WTC11 (cell line): ENCODE measurements at regions not wholly inside any gene's neighbourhood (a gene's known extent, or its start where the extent isn't known, plus 50 kb on each side); places are given as distances from the start of the nearest gene placed in this dataset.

Source experiments
- ATAC-seq: fragments of 200-7000 bp; cut with Tn5 transposase; 2 replicates; pipeline ENCODE4 v1.10.0; 2021; ENCODE audit warnings: mild to moderate bottlenecking, moderate library complexity
- CTCF ChIA-PET: fragments of 300-600 bp; sonication (Branson Sonifier 250); formaldehyde crosslinking; loops from one replicate; lab custom pipeline; 2021; ENCODE audit warnings: antibody characterized with exemption; lab: Charles Lee
- POLR2A ChIA-PET: fragments of 350-600 bp; sonication (Branson Sonifier 250); formaldehyde crosslinking; loops from one replicate; lab custom pipeline; 2021; ENCODE audit warnings: antibody characterized with exemption; lab: Charles Lee
- DNase-seq: peaks from one replicate; pipeline ENCODE4 v3.0.0; 2021; ENCODE audit warnings: low spot score
- H3K27ac Mint-ChIP-seq: 2 replicates; pipeline ENCODE4 v1.8.0; 2021; ENCODE audit warnings: mixed read lengths
- H3K27me3 Mint-ChIP-seq: 2 replicates; pipeline ENCODE4 v1.8.0; 2021; ENCODE audit warnings: low read depth, mild to moderate bottlenecking, moderate library complexity, mixed read lengths
- H3K36me3 Mint-ChIP-seq: 2 replicates; pipeline ENCODE4 v1.8.0; 2021; ENCODE audit warnings: mixed read lengths
- H3K4me1 Mint-ChIP-seq: 2 replicates; pipeline ENCODE4 v1.8.0; 2022; ENCODE audit warnings: mixed read lengths
- H3K4me3 Mint-ChIP-seq: 2 replicates; pipeline ENCODE4 v1.8.0; 2021; ENCODE audit warnings: mild to moderate bottlenecking, moderate library complexity, mixed read lengths
- H3K9me3 Mint-ChIP-seq: 2 replicates; pipeline ENCODE4 v1.8.0; 2021; ENCODE audit warnings: mixed read lengths
- ELF4 ChIP-seq: sonication (generic); formaldehyde crosslinking; IDR thresholded peaks from 2 replicates; pipeline ENCODE4 v1.8.1; 2022; ENCODE audit warnings: low read depth, mild to moderate bottlenecking, moderate library complexity, missing genetic modification reagents
- GTF2I ChIP-seq: fragments of 250-450 bp; sonication (Bioruptor Pico); conservative IDR thresholded peaks from 2 replicates; pipeline ENCODE4 v1.4.0; 2021; ENCODE audit warnings: mild to moderate bottlenecking
- NFATC4 ChIP-seq: fragments of 250-450 bp; sonication (Bioruptor Pico); IDR thresholded peaks from 2 replicates; pipeline ENCODE4 v1.9.0; 2021; ENCODE audit warnings: mild to moderate bottlenecking
- SMAD3 ChIP-seq: sonication (generic); formaldehyde crosslinking; IDR thresholded peaks from 2 replicates; pipeline ENCODE4 v1.8.0; 2022; ENCODE audit warnings: missing genetic modification reagents, mild to moderate bottlenecking, borderline replicate concordance
- SMAD4 ChIP-seq: sonication (generic); formaldehyde crosslinking; IDR thresholded peaks from 2 replicates; pipeline ENCODE4 v1.8.0; 2022; ENCODE audit warnings: mild to moderate bottlenecking, missing genetic modification reagents
- TP53 ChIP-seq: sonication (generic); formaldehyde crosslinking; IDR thresholded peaks from 2 replicates; pipeline ENCODE4 v1.8.1; 2023; ENCODE audit warnings: mild to moderate bottlenecking, missing genetic modification reagents
- ZNF317 ChIP-seq: sonication (generic); formaldehyde crosslinking; IDR thresholded peaks from 2 replicates; pipeline ENCODE4 v1.8.1; 2023; ENCODE audit warnings: low read depth, mild to moderate bottlenecking, moderate library complexity, missing genetic modification reagents, borderline replicate concordance
- ZNF396 ChIP-seq: fragments of 250-450 bp; sonication (Bioruptor Pico); IDR thresholded peaks from 2 replicates; pipeline ENCODE4 v1.8.0; 2021; ENCODE audit warnings: mild to moderate bottlenecking, moderate library complexity, borderline replicate concordance
- TF ChIP-seq, protein P1 (sequence below): sonication (generic); formaldehyde crosslinking; IDR thresholded peaks from 2 replicates; pipeline ENCODE4 v1.8.1; 2023; ENCODE audit warnings: mild to moderate bottlenecking, moderate library complexity, missing genetic modification reagents
- TF ChIP-seq, protein P2 (sequence below): fragments of 250-450 bp; sonication (Bioruptor Pico); IDR thresholded peaks from 2 replicates; pipeline ENCODE4 v2.1.2; 2022; ENCODE audit warnings: mild to moderate bottlenecking, moderate library complexity
- TF ChIP-seq, protein P3 (sequence below): sonication (generic); formaldehyde crosslinking; IDR thresholded peaks from 2 replicates; pipeline ENCODE4 v1.8.1; 2023; ENCODE audit warnings: mild to moderate bottlenecking, missing genetic modification reagents, moderate library complexity
- TF ChIP-seq, protein P4 (sequence below): sonication (generic); formaldehyde crosslinking; IDR thresholded peaks from 2 replicates; pipeline ENCODE4 v1.8.1; 2023; ENCODE audit warnings: mild to moderate bottlenecking, missing genetic modification reagents
- TF ChIP-seq, protein P5 (sequence below): fragments of 250-450 bp; sonication (Bioruptor Pico); IDR thresholded peaks from 2 replicates; pipeline ENCODE4 v1.9.0; 2021; ENCODE audit warnings: moderate library complexity, mild to moderate bottlenecking, inconsistent platforms, borderline replicate concordance
- TF ChIP-seq, protein P6 (sequence below): sonication (generic); formaldehyde crosslinking; IDR thresholded peaks from 2 replicates; pipeline ENCODE4 v1.8.0; 2023; ENCODE audit warnings: mild to moderate bottlenecking, missing genetic modification reagents
- TF ChIP-seq, protein P7 (sequence below): sonication (generic); formaldehyde crosslinking; IDR thresholded peaks from 2 replicates; pipeline ENCODE4 v1.8.1; 2022; ENCODE audit warnings: low read depth, missing genetic modification reagents, borderline replicate concordance
- TF ChIP-seq, protein P8 (sequence below): sonication (generic); formaldehyde crosslinking; conservative IDR thresholded peaks from 2 replicates; pipeline ENCODE4 v1.8.1; 2023; ENCODE audit warnings: mild to moderate bottlenecking, low read depth, missing genetic modification reagents, moderate library complexity

DNA sequence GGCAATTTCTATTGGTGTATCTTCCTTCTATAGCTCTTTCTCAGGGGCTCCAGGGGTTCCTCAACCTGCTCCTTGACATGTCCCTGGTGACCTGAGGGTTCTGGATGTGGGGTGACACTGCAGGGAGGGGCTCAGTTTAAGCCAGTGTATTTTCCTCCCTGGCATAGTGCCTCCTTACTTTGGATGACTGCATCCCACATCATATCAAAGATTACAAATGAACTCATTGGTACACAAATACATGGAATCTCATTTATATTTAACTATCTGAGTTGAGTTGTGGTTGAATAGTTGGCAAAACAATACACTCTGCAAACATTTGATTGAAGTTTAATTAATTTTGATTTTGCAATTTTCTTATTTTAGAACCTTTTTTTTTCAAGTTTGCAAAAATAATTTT, 268.2 kb upstream of the SKOR2 start (continued):
- TF ChIP-seq, protein P1, sequence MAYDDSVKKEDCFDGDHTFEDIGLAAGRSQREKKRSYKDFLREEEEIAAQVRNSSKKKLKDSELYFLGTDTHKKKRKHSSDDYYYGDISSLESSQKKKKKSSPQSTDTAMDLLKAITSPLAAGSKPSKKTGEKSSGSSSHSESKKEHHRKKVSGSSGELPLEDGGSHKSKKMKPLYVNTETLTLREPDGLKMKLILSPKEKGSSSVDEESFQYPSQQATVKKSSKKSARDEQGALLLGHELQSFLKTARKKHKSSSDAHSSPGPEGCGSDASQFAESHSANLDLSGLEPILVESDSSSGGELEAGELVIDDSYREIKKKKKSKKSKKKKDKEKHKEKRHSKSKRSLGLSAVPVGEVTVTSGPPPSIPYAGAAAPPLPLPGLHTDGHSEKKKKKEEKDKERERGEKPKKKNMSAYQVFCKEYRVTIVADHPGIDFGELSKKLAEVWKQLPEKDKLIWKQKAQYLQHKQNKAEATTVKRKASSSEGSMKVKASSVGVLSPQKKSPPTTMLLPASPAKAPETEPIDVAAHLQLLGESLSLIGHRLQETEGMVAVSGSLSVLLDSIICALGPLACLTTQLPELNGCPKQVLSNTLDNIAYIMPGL (CRISPR knock-in tag): no peak
- TF ChIP-seq, protein P2, sequence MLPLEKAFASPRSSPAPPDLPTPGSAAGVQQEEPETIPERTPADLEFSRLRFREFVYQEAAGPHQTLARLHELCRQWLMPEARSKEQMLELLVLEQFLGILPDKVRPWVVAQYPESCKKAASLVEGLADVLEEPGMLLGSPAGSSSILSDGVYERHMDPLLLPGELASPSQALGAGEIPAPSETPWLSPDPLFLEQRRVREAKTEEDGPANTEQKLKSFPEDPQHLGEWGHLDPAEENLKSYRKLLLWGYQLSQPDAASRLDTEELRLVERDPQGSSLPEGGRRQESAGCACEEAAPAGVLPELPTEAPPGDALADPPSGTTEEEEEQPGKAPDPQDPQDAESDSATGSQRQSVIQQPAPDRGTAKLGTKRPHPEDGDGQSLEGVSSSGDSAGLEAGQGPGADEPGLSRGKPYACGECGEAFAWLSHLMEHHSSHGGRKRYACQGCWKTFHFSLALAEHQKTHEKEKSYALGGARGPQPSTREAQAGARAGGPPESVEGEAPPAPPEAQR: no peak
- TF ChIP-seq SMAD4 (no peak), SMAD3 (CRISPR knock-in tag) (no peak)
- TF ChIP-seq, protein P3, sequence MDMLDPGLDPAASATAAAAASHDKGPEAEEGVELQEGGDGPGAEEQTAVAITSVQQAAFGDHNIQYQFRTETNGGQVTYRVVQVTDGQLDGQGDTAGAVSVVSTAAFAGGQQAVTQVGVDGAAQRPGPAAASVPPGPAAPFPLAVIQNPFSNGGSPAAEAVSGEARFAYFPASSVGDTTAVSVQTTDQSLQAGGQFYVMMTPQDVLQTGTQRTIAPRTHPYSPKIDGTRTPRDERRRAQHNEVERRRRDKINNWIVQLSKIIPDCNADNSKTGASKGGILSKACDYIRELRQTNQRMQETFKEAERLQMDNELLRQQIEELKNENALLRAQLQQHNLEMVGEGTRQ (CRISPR knock-in tag): no peak

DNA sequence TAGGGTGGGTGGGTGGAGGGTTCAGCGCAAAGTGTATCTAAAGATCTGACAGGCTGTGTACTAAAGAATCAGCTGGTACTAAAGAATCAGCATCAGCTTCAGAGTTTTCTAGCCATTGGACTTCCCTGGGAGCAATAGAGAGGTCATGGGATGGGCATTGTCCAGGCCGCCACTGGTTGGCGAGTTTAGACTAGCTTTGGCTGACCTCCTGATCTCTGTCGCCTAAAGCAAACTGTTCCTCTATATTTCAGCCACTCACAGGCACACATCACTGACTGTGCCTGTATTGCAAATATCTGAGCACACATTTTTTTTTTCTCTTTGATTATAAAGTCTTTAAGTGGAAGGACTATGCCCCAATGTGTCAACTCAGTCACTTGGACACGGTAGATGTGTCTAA, 267.8 kb upstream of the SKOR2 start:
- ATAC-seq (no peak), DNase-seq (no peak)
- Mint-ChIP-seq H3K9me3 (peaks cover 5% of the 10 kb centered on the region), H3K4me1 (no peaks in the 10 kb centered on the region), H3K27ac (no peak overlapping the region), H3K4me3 (no peak overlapping the region), H3K36me3 (no peaks in the 10 kb centered on the region), H3K27me3 (no peaks in the 10 kb centered on the region)
- POLR2A ChIA-PET: no interaction called here
- TF ChIP-seq ZNF396 (CRISPR knock-in tag) (no peak), ZNF317 (no peak), GTF2I (no peak), TP53 (no peak), ELF4 (CRISPR knock-in tag) (no peak), NFATC4 (CRISPR knock-in tag) (no peak), SMAD4 (no peak)
- TF ChIP-seq, protein P4, sequence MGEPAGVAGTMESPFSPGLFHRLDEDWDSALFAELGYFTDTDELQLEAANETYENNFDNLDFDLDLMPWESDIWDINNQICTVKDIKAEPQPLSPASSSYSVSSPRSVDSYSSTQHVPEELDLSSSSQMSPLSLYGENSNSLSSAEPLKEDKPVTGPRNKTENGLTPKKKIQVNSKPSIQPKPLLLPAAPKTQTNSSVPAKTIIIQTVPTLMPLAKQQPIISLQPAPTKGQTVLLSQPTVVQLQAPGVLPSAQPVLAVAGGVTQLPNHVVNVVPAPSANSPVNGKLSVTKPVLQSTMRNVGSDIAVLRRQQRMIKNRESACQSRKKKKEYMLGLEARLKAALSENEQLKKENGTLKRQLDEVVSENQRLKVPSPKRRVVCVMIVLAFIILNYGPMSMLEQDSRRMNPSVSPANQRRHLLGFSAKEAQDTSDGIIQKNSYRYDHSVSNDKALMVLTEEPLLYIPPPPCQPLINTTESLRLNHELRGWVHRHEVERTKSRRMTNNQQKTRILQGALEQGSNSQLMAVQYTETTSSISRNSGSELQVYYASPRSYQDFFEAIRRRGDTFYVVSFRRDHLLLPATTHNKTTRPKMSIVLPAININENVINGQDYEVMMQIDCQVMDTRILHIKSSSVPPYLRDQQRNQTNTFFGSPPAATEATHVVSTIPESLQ (CRISPR knock-in tag): no peak
- TF ChIP-seq, protein P5, sequence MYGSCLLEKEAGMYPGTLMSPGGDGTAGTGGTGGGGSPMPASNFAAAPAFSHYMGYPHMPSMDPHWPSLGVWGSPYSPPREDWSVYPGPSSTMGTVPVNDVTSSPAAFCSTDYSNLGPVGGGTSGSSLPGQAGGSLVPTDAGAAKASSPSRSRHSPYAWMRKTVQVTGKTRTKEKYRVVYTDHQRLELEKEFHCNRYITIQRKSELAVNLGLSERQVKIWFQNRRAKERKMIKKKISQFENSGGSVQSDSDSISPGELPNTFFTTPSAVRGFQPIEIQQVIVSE: no peak
- TF ChIP-seq, protein P6, sequence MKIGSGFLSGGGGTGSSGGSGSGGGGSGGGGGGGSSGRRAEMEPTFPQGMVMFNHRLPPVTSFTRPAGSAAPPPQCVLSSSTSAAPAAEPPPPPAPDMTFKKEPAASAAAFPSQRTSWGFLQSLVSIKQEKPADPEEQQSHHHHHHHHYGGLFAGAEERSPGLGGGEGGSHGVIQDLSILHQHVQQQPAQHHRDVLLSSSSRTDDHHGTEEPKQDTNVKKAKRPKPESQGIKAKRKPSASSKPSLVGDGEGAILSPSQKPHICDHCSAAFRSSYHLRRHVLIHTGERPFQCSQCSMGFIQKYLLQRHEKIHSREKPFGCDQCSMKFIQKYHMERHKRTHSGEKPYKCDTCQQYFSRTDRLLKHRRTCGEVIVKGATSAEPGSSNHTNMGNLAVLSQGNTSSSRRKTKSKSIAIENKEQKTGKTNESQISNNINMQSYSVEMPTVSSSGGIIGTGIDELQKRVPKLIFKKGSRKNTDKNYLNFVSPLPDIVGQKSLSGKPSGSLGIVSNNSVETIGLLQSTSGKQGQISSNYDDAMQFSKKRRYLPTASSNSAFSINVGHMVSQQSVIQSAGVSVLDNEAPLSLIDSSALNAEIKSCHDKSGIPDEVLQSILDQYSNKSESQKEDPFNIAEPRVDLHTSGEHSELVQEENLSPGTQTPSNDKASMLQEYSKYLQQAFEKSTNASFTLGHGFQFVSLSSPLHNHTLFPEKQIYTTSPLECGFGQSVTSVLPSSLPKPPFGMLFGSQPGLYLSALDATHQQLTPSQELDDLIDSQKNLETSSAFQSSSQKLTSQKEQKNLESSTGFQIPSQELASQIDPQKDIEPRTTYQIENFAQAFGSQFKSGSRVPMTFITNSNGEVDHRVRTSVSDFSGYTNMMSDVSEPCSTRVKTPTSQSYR (CRISPR knock-in tag): no peak
- TF ChIP-seq, protein P7, sequence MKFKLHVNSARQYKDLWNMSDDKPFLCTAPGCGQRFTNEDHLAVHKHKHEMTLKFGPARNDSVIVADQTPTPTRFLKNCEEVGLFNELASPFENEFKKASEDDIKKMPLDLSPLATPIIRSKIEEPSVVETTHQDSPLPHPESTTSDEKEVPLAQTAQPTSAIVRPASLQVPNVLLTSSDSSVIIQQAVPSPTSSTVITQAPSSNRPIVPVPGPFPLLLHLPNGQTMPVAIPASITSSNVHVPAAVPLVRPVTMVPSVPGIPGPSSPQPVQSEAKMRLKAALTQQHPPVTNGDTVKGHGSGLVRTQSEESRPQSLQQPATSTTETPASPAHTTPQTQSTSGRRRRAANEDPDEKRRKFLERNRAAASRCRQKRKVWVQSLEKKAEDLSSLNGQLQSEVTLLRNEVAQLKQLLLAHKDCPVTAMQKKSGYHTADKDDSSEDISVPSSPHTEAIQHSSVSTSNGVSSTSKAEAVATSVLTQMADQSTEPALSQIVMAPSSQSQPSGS: no peak
- TF ChIP-seq, protein P8, sequence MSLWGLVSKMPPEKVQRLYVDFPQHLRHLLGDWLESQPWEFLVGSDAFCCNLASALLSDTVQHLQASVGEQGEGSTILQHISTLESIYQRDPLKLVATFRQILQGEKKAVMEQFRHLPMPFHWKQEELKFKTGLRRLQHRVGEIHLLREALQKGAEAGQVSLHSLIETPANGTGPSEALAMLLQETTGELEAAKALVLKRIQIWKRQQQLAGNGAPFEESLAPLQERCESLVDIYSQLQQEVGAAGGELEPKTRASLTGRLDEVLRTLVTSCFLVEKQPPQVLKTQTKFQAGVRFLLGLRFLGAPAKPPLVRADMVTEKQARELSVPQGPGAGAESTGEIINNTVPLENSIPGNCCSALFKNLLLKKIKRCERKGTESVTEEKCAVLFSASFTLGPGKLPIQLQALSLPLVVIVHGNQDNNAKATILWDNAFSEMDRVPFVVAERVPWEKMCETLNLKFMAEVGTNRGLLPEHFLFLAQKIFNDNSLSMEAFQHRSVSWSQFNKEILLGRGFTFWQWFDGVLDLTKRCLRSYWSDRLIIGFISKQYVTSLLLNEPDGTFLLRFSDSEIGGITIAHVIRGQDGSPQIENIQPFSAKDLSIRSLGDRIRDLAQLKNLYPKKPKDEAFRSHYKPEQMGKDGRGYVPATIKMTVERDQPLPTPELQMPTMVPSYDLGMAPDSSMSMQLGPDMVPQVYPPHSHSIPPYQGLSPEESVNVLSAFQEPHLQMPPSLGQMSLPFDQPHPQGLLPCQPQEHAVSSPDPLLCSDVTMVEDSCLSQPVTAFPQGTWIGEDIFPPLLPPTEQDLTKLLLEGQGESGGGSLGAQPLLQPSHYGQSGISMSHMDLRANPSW (CRISPR knock-in tag): no peak
- CTCF ChIA-PET: no interaction called here
